Mucosa of descending colon (tissue), 3 donors: ENCODE measurements at regions not wholly inside any gene's neighbourhood (a gene's known extent, or its start where the extent isn't known, plus 50 kb on each side); places are given as distances from the start of the nearest gene placed in this dataset.

ENCODE experiments used
- ATAC-seq: fragments of 200-7000 bp; cut with Tn5 transposase; one replicate; pipeline ENCODE4 v1.9.1; 2020; ENCODE audit warnings: mild to moderate bottlenecking, moderate library complexity
- DNase-seq, 3 donors: peaks; one replicate each; pipeline ENCODE4 v3.0.0-alpha.2; 2020
- H3K36me3 ChIP-seq: fragments of 200-600 bp; one replicate; pipeline ENCODE4 v1.8.0; 2021; ENCODE audit warnings: low read depth, mild to moderate bottlenecking
- H3K4me1 ChIP-seq: fragments of 200-600 bp; one replicate; pipeline ENCODE4 v1.8.0; 2021; ENCODE audit warnings: low read depth, mild to moderate bottlenecking
- H3K4me3 ChIP-seq: fragments of 200-600 bp; one replicate; pipeline ENCODE4 v1.8.0; 2021; ENCODE audit warnings: mild to moderate bottlenecking
- H3K9me3 ChIP-seq: fragments of 200-600 bp; one replicate; pipeline ENCODE4 v1.8.0; 2021; ENCODE audit warnings: mild to moderate bottlenecking
- intact Hi-C, 2 donors: fragments of 100-400 bp; cut with DNase I in 1 of 2; cut with micrococcal nuclease in 1 of 2; formaldehyde crosslinking; loops; one replicate each; pipeline versions ENCODE4 v1.11.0 to v1.11.1; 2022; cut with DNase I, micrococcal nuclease
- TF ChIP-seq, protein P1 (sequence below): fragments of 200-600 bp; IDR thresholded peaks from one replicate; pipeline ENCODE4 v1.8.0; 2022; ENCODE audit warnings: antibody characterized with exemption, mild to moderate bottlenecking
- donor health status: DM: no; HTN: no; CAD: no; lungs with moderate emphysema.
- donor health status: DM: no; HTN: no; CAD: no.
- donor health status: DM: no; HTN: yes; CAD: no.

DNA sequence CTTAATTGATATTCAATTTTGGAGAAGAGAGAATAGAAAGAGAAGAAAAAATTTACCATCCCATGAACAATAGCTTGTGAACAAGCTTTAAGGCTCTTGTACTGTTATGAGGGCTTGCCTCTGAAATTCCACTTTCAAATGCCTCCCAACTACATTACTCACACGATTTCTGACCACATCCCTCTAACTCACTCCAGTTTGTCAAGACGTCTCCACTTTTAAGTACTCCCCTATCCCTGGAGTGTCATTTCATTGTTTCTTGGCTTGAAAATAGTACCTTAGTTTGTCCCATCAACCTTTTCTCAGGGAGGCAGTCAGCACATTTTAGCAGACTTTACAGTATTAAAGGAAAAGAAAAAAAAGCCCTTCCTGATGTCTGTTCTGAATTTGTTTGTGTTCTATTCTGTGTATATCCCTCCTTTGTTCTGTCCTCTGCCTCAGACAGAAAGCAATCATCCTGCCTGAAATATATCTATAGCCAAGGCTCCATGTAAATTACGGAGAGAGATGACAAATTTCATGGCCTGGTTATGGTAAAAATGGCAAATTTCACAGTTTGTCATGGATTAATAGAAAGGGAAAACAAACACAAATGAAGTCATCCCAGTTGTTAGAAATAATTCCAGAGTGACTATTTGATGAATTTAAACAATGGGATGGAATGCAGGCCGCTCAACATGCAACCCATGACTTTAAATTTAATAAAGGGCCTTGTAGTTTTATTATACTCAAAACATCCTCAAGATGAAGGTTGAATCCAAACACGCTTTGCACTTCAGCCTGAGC, 228.8 kb downstream of the ETAA1 start:
- ATAC-seq (no peak), DNase-seq (no peak)
- intact Hi-C loops: no loop called here
- Histone ChIP-seq H3K36me3 (no peaks in the 10 kb centered on the region), H3K9me3 (no peaks in the 10 kb centered on the region), H3K4me1 (no peaks in the 10 kb centered on the region), H3K4me3 (no peak overlapping the region)
- TF ChIP-seq, protein P1, sequence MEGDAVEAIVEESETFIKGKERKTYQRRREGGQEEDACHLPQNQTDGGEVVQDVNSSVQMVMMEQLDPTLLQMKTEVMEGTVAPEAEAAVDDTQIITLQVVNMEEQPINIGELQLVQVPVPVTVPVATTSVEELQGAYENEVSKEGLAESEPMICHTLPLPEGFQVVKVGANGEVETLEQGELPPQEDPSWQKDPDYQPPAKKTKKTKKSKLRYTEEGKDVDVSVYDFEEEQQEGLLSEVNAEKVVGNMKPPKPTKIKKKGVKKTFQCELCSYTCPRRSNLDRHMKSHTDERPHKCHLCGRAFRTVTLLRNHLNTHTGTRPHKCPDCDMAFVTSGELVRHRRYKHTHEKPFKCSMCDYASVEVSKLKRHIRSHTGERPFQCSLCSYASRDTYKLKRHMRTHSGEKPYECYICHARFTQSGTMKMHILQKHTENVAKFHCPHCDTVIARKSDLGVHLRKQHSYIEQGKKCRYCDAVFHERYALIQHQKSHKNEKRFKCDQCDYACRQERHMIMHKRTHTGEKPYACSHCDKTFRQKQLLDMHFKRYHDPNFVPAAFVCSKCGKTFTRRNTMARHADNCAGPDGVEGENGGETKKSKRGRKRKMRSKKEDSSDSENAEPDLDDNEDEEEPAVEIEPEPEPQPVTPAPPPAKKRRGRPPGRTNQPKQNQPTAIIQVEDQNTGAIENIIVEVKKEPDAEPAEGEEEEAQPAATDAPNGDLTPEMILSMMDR: no peak

GRCh38 chr2:67626656-67627055, 229.5 kb downstream of the ETAA1 start:
- H3K4me3 ChIP-seq: no peak overlapping the region
- no peaks in the 10 kb centered on the region for H3K9me3 ChIP-seq
- H3K36me3 ChIP-seq: no peaks in the 10 kb centered on the region
- TF ChIP-seq, protein P1: no peak
- DNase-seq: no peak
- ATAC-seq: no peak
- intact Hi-C loops: no loop called here
- no peaks in the 10 kb centered on the region for H3K4me1 ChIP-seq

- TF ChIP-seq, protein P1: no peak
- no peaks in the 10 kb centered on the region for H3K36me3 ChIP-seq
- no peak for ATAC-seq
- no peak for DNase-seq
- H3K4me3 ChIP-seq: no peak overlapping the region
- no peaks in the 10 kb centered on the region for H3K9me3 ChIP-seq
- intact Hi-C loops: no loop called here
- no peaks in the 10 kb centered on the region for H3K4me1 ChIP-seq
These were observed 230.5 kb downstream of the ETAA1 start for GRCh38 chr2:67627456-67628207.

DNA sequence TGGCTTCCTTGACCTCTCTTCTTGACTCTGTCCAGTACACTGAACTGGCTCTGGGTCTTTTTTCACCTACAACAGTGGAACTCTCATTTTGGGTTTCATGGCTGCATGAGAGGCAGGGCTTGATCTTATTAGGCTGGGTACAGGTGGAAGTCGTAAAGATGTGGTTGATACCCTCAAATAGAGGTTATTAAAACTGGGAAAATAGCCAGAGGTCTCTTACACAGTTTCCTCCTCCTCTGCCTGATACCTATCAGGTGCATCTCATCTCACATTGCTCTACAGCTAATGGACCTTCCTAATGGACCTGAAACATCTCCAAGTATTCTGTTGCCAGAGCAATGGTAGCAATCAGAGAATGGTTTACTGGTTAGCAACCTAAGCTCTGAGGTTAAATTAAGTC, 231.8 kb downstream of the ETAA1 start:
- TF ChIP-seq, protein P1: no peak
- ATAC-seq (no peak), DNase-seq (no peak)
- no peaks in the 10 kb centered on the region for H3K36me3 ChIP-seq
- intact Hi-C loops: no loop called here
- H3K4me1 ChIP-seq: no peaks in the 10 kb centered on the region
- no peak overlapping the region for H3K4me3 ChIP-seq
- no peaks in the 10 kb centered on the region for H3K9me3 ChIP-seq

GRCh38 chr2:67631483-67631882, 234.3 kb downstream of the ETAA1 start:
- DNase-seq (no peak), ATAC-seq (no peak)
- H3K4me3 ChIP-seq: no peak overlapping the region
- intact Hi-C loops: no loop called here
- no peaks in the 10 kb centered on the region for H3K36me3 ChIP-seq
- H3K9me3 ChIP-seq: no peaks in the 10 kb centered on the region
- TF ChIP-seq, protein P1: no peak
- H3K4me1 ChIP-seq: no peaks in the 10 kb centered on the region
